ENCODE measurements at regions not wholly inside any gene's neighbourhood (a gene's known extent, or its start where the extent isn't known, plus 50 kb on each side); places are given as distances from the start of the nearest gene placed in this dataset.
A peak's percentile ranks its signal among the peaks of the same experiment; 100 is the strongest.

DNA sequence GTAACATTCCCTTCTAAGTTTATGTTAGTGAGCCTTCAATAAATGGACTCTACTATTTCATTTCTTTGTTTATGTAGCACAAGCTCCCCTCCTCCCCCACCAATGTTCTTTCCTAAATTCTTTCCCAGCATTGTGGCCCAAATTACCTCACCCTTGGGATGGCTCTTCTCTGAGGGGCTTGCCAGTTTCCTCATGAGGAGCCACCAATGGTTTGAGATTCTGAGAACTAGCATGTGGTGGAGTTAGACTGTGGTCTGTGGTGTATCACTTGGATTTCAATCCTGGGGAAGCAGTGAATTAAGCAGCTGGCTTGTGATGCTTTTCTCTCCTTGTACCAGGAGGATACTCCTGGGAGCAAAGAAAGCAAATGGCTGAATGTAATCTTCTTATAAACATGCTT lies 50.0 kb upstream of the NPHP3 start:
- H3K4me1 Mint-ChIP-seq: peaks cover 5% of the 10 kb centered on the region
- no peak for DNase-seq

More for the DNA sequence above, 50.0 kb upstream of the NPHP3 start:
- Mint-ChIP-seq H3K27ac (peak overlapping the region in 1 of 2 donors; percentile 27), H3K4me3 (no peak overlapping the region), H3K27me3 (peaks cover 24% of the 10 kb centered on the region), H3K9me3 (peaks cover 1 to 8% of the 10 kb centered on the region in 2 donors)
- ATAC-seq: no peak
